GM23248 (cell line): ENCODE measurements at regions not wholly inside any gene's neighbourhood (a gene's known extent, or its start where the extent isn't known, plus 50 kb on each side); places are given as distances from the start of the nearest gene placed in this dataset.

Experiments
- DNase-seq: peaks from one replicate; pipeline ENCODE4 v3.0.0-alpha.2; 2015
- H2AFZ ChIP-seq: fragments of 200-600 bp; sonication (generic); 2 replicates; pipeline ENCODE4 v1.6.1; 2016; ENCODE audit warnings: antibody characterized with exemption
- H3F3A ChIP-seq: fragments of 200-600 bp; sonication (generic); 2 replicates; pipeline ENCODE4 v1.6.1; 2016; ENCODE audit warnings: mild to moderate bottlenecking, antibody characterized with exemption, mixed run types; ENCODE audit not compliant: insufficient read depth
- H3K27ac ChIP-seq: fragments of 200-600 bp; sonication (generic); 2 replicates; pipeline ENCODE4 v1.5.1; 2016; ENCODE audit warnings: mild to moderate bottlenecking
- H3K27me3 ChIP-seq: fragments of 200-600 bp; sonication (generic); replicated peaks from 2 replicates; pipeline ENCODE4 v1.6.1; 2016; ENCODE audit warnings: mild to moderate bottlenecking; ENCODE audit not compliant: insufficient read depth
- H3K36me3 ChIP-seq: fragments of 200-600 bp; sonication (generic); 2 replicates; pipeline ENCODE4 v1.6.1; 2016; ENCODE audit warnings: low read depth, mild to moderate bottlenecking
- H3K4me1 ChIP-seq: fragments of 200-600 bp; sonication (generic); 2 replicates; pipeline ENCODE4 v1.6.1; 2016; ENCODE audit warnings: mild to moderate bottlenecking; ENCODE audit not compliant: insufficient read depth
- H3K4me2 ChIP-seq: fragments of 200-600 bp; sonication (generic); one replicate; pipeline ENCODE4 v1.6.1; 2016; ENCODE audit warnings: mild to moderate bottlenecking; ENCODE audit not compliant: unreplicated experiment
- H3K4me3 ChIP-seq: fragments of 200-600 bp; sonication (generic); 2 replicates; pipeline ENCODE4 v1.5.1; 2016; ENCODE audit warnings: mild to moderate bottlenecking
- H3K79me2 ChIP-seq: fragments of 200-600 bp; sonication (generic); 2 replicates; pipeline ENCODE4 v1.6.1; 2016; ENCODE audit warnings: mild to moderate bottlenecking; ENCODE audit not compliant: insufficient read depth
- H3K9ac ChIP-seq: fragments of 200-600 bp; sonication (generic); 2 replicates; pipeline ENCODE4 v1.6.1; 2016; ENCODE audit warnings: mild to moderate bottlenecking
- H3K9me2 ChIP-seq: fragments of 200-600 bp; sonication (generic); 2 replicates; pipeline ENCODE4 v1.6.1; 2016; ENCODE audit warnings: mixed run types, mild to moderate bottlenecking, moderate library complexity; ENCODE audit not compliant: insufficient read depth
- H3K9me3 ChIP-seq: fragments of 200-600 bp; sonication (generic); one replicate; pipeline ENCODE4 v1.6.1; 2017; ENCODE audit warnings: low read depth
- H4K20me1 ChIP-seq: fragments of 200-600 bp; sonication (generic); 2 replicates; pipeline ENCODE4 v1.6.0; 2016; ENCODE audit not compliant: insufficient read depth
- EZH2 ChIP-seq: fragments of 200-600 bp; sonication (generic); IDR thresholded peaks from 2 replicates; pipeline ENCODE4 v1.6.1; 2018; ENCODE audit warnings: antibody characterized with exemption, mild to moderate bottlenecking; ENCODE audit not compliant: insufficient read depth, poor library complexity, severe bottlenecking
- EZH2phosphoT487 ChIP-seq: fragments of 200-600 bp; sonication (generic); IDR thresholded peaks from 2 replicates; pipeline ENCODE4 v1.6.1; 2018; ENCODE audit warnings: antibody characterized with exemption, moderate library complexity, mild to moderate bottlenecking, low read depth; ENCODE audit not compliant: insufficient read depth
- WGBS, 2 experiments: methylation state at CpG; one replicate each; pipeline ENCODE4 v1.1.6; 2015 to 2017; ENCODE audit warnings: low lambda C conversion rate in 2 of 2, low coverage in 1 of 2; ENCODE audit errors: missing lambda C conversion rate in 2 of 2; 5-methylcytosine and 5-hydroxymethylcytosine counted together
- in situ Hi-C: fragments of 300-500 bp; cut with MboI; formaldehyde crosslinking; loops from 2 replicates; pipeline ENCODE4 v1.15.0; 2020

DNA sequence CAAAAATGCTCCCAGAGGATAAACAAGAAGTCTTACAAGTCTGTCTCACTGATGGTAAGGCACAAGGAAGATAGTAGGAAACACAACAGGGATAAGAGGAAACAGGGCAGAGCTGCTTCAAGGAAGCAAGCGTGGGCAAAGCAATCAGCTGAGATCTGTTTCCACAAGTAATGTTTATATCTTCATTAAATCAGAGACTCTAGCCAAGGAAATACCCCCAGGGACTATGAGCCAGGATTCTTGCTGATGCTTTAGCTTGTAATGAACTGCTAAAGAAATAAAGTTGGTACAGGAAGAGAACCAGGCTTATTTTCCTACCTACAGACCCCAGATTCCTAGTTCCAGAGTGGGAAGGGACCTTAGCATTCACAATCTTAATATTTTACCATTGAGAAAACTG lies 112.7 kb upstream of the C3orf80 start:
- Histone ChIP-seq H3K27ac (no peak overlapping the region), H3K36me3 (no peaks in the 10 kb centered on the region), H3K9me3 (no peaks in the 10 kb centered on the region), H3K4me2 (no peak overlapping the region), H3K9ac (no peak overlapping the region), H3K9me2 (no peaks in the 10 kb centered on the region), H4K20me1 (no peaks in the 10 kb centered on the region), H3K4me3 (no peak overlapping the region), H2AFZ (no peak overlapping the region), H3F3A (no peaks in the 10 kb centered on the region), H3K79me2 (no peaks in the 10 kb centered on the region), H3K4me1 (no peaks in the 10 kb centered on the region), H3K27me3 (peaks cover 13% of the 10 kb centered on the region; the same call in 1 of the 2 replicates)
- 88 to 97% methylated on average over 1 of the region's 1 CpG for WGBS, 2 experiments
- no peak for DNase-seq
- in situ Hi-C loops: no loop called here
- TF ChIP-seq EZH2phosphoT487: no peak

DNA sequence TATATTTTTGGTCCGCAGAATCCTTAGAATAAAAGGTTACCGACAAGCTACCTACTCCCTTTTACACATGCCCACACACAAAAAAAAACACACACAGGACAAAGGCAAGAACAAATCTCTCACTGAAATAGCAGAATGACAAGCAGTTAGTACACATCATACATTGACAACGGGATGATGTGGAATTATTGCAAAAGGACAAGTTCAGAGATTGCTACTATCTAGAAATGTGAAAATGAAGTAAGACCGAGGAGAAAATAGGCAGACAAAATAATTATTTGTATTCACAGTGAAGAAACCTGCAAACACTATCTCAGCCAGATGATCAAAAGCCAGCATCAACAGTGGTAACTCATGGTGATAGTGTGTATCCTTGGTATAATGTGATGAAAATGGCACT lies 112.2 kb upstream of the C3orf80 start:
- H3K36me3 ChIP-seq: no peaks in the 10 kb centered on the region
- H3K4me3 ChIP-seq: no peak overlapping the region
- H3K27me3 ChIP-seq: peaks cover 13% of the 10 kb centered on the region; the same call in 1 of the 2 replicates
- no peaks in the 10 kb centered on the region for H3K9me3 ChIP-seq
- no peak overlapping the region for H3K9ac ChIP-seq
- no peak for DNase-seq
- H3F3A ChIP-seq: no peaks in the 10 kb centered on the region
- H2AFZ ChIP-seq: no peak overlapping the region
- in situ Hi-C loops: no loop called here
- 73 to 76% methylated on average over 4 of the region's 4 CpGs for WGBS, 2 experiments
- H3K4me2 ChIP-seq: no peak overlapping the region
- TF ChIP-seq EZH2phosphoT487: no peak
- no peak for TF ChIP-seq EZH2
- no peak overlapping the region for H3K27ac ChIP-seq
- no peaks in the 10 kb centered on the region for H3K4me1 ChIP-seq
- no peaks in the 10 kb centered on the region for H3K79me2 ChIP-seq
- H4K20me1 ChIP-seq: no peaks in the 10 kb centered on the region
- H3K9me2 ChIP-seq: no peaks in the 10 kb centered on the region

- H3K36me3 ChIP-seq: no peaks in the 10 kb centered on the region
- H3K9me2 ChIP-seq: no peaks in the 10 kb centered on the region
- 75 to 80% methylated on average over 9 of the region's 9 CpGs for WGBS, 2 experiments
- no peak overlapping the region for H3K9ac ChIP-seq
- no peak for TF ChIP-seq EZH2phosphoT487
- TF ChIP-seq EZH2: no peak
- H3K27me3 ChIP-seq: peaks cover 13% of the 10 kb centered on the region; the same call in 1 of the 2 replicates
- no peak overlapping the region for H2AFZ ChIP-seq
- H3K27ac ChIP-seq: no peak overlapping the region
- H3K4me2 ChIP-seq: no peak overlapping the region
- H3K4me3 ChIP-seq: no peak overlapping the region
- no peaks in the 10 kb centered on the region for H4K20me1 ChIP-seq
- no peaks in the 10 kb centered on the region for H3K79me2 ChIP-seq
- H3F3A ChIP-seq: no peaks in the 10 kb centered on the region
- in situ Hi-C loops: no loop called here
- no peaks in the 10 kb centered on the region for H3K9me3 ChIP-seq
- no peak for DNase-seq
- H3K4me1 ChIP-seq: no peaks in the 10 kb centered on the region
These were observed 110.7 kb upstream of the C3orf80 start for GRCh38 chr3:160114355-160114995.

- DNase-seq: no peak
- Histone ChIP-seq H3K79me2 (no peaks in the 10 kb centered on the region), H3K27me3 (peaks cover 13% of the 10 kb centered on the region; the same call in 1 of the 2 replicates), H3K4me2 (no peak overlapping the region), H3K9me2 (no peaks in the 10 kb centered on the region), H3K9me3 (no peaks in the 10 kb centered on the region), H3F3A (no peaks in the 10 kb centered on the region), H3K36me3 (no peaks in the 10 kb centered on the region), H3K9ac (no peak overlapping the region), H3K4me3 (no peak overlapping the region), H3K4me1 (no peaks in the 10 kb centered on the region), H2AFZ (no peak overlapping the region), H4K20me1 (no peaks in the 10 kb centered on the region), H3K27ac (no peak overlapping the region)
- WGBS, 2 experiments: 47% methylated on average over 2 of the region's 2 CpGs
- no peak for TF ChIP-seq EZH2phosphoT487
- no peak for TF ChIP-seq EZH2
- in situ Hi-C loops: no loop called here
These were observed 109.8 kb upstream of the C3orf80 start for GRCh38 chr3:160115387-160115786.

GRCh38 chr3:160124224-160124623 lies 101.0 kb upstream of the C3orf80 start:
- Histone ChIP-seq H3K4me2 (no peak overlapping the region), H3F3A (peaks cover 15% of the 10 kb centered on the region), H2AFZ (no peak overlapping the region), H3K4me3 (no peak overlapping the region), H3K9me3 (no peaks in the 10 kb centered on the region), H3K27me3 (no peaks in the 10 kb centered on the region), H3K4me1 (peaks cover 28% of the 10 kb centered on the region), H3K79me2 (no peaks in the 10 kb centered on the region), H3K9me2 (no peaks in the 10 kb centered on the region), H4K20me1 (no peaks in the 10 kb centered on the region), H3K9ac (no peak overlapping the region), H3K27ac (no peak overlapping the region), H3K36me3 (no peaks in the 10 kb centered on the region)
- in situ Hi-C loops: no loop called here
- TF ChIP-seq EZH2: no peak
- TF ChIP-seq EZH2phosphoT487: no peak
- no peak for DNase-seq
